ENCODE measurements at regions not wholly inside any gene's neighbourhood (a gene's known extent, or its start where the extent isn't known, plus 50 kb on each side); places are given as distances from the start of the nearest gene placed in this dataset.

- TF ChIP-seq, protein P1, sequence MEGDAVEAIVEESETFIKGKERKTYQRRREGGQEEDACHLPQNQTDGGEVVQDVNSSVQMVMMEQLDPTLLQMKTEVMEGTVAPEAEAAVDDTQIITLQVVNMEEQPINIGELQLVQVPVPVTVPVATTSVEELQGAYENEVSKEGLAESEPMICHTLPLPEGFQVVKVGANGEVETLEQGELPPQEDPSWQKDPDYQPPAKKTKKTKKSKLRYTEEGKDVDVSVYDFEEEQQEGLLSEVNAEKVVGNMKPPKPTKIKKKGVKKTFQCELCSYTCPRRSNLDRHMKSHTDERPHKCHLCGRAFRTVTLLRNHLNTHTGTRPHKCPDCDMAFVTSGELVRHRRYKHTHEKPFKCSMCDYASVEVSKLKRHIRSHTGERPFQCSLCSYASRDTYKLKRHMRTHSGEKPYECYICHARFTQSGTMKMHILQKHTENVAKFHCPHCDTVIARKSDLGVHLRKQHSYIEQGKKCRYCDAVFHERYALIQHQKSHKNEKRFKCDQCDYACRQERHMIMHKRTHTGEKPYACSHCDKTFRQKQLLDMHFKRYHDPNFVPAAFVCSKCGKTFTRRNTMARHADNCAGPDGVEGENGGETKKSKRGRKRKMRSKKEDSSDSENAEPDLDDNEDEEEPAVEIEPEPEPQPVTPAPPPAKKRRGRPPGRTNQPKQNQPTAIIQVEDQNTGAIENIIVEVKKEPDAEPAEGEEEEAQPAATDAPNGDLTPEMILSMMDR (IDR thresholded peaks at IDR 0.05) = no peak
- no peak for TF ChIP-seq POLR2A (IDR thresholded peaks at IDR 0.05)
Measured at GRCh38 chr17:52212851-52213250, 54.3 kb upstream of the CA10 start.
